HPDE6-E6E7 (cell line): ENCODE measurements at regions not wholly inside any gene's neighbourhood (a gene's known extent, or its start where the extent isn't known, plus 50 kb on each side); places are given as distances from the start of the nearest gene placed in this dataset.

Experiments
- DNase-seq: peaks from one replicate; pipeline ENCODE4 v3.0.0; 2011; ENCODE audit warnings: missing footprints; ENCODE audit errors: extremely low spot score

DNA sequence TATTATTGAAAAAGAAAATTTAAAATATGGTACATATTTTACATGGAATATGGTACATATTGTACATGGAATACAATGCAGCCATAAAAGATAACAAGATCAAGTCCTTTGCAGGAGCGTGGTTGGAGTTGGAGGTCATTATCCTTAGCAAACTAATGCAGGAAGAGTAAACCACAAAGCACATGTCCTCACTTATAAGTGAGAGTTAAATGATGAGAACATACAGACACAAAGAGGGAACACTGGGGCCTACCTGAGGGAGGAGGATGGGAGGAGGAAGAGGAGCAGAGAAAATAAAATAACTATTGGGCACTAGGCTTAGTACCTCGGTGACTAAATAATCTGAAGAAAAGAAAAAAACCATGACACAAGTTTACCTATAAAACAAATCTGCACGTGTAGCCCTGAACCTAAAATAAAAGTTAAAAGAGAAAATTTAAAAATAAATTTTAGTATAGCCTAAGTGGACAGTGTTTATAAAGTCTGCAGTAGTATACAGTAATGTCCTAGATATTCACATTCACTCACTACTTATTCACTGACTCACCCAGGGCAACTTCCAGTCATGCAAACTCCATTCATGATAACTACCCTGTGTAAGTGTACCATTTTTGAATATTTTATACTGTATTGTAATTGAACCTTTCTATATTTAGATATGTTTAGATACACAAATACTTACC is 204.4 kb downstream of the FAM76B start:
- DNase-seq, result no peak

GRCh38 chr11:95584589-95584988 is 205.0 kb downstream of the FAM76B start:
- DNase-seq, result no peak

DNA sequence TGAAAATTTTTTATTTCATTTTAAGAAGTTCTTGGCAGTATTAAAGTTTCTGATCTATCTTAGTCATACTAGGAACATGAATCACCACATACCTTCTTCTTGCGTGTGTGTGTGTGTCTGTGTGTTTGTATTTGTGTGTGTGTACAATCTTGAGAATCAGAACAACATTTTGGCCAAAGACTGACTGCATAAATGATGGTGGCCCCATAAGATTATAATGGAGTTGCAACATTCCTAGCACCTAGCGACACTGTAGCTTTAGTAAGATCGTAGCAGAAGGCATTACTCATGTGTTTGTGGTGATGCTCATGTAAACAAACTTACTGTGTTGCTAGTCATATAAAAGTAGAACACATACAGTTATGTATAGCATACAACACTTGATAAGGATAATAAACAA is 205.4 kb downstream of the FAM76B start:
- no peak for DNase-seq

DNA sequence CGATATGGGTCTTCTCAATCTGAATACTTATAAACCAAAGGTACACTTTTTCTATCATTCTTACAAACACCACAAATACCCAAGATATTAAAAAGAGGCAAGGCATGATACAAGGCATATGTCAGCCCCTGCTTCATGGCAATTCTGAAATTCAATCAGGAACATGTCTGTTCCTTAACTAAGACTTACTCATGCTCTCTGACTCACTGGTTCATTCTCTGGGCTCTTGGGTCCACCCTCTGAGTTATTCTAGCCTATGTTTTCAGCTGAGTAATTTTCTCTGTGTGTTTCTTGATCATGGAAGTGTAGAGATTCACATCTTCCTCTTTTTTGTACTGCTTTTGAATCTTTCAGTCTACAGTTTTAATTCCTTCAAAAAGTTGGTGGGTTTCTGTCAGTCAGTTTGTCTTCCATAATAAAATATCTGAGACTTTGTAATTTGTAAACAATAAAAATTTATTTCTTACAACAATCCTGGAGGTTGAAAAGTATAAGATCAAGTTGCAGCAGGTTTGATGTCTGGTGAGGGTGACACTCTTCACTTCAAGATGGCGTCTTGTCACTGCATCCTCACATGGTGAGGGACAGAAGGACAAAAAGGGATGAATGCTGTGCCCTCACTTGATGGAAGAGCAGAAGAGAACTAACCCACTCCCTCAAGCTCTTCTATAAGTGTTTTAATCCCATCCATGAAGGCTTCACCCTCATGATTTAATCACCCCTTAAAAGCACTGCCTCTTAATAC is 211.7 kb downstream of the FAM76B start:
- peak; percentile 82 for DNase-seq

DNA sequence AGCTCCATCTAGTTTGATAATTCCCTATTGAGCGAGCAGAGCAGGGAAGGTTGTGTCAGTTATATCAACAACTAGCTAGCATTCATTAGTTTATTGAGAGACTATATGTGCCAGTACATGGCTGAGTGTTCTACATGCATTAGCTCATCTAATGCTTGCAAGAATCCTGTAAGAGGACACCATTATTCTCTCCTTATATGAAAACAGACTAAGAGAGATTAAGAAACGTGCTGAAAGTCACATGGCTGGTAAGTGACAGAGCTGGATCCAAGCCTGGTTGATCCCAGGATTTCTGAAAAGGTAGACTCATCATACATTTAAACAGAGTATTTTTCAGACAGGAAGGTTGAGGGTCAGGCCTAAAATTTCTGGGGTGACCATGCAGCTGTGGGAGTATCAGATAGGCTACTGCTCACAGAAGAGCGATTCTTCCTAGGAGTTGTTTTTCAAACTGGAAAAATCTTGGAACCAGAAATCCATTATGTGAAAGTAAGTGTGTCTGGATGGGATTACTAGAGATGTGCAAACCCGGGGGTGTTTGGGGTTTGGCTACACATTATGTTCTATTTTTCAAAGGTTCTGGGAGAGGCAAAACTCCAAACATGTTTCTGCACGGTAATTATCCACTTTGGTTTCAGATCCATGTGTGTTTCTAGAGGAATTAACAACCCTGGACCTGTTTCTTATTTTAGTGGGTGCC is 213.3 kb downstream of the FAM76B start:
- no peak for DNase-seq

GRCh38 chr11:95575517-95575916 is 214.1 kb downstream of the FAM76B start:
- no peak for DNase-seq

- no peak for DNase-seq
Measured at GRCh38 chr11:95571718-95572260, 217.8 kb downstream of the FAM76B start.

DNA sequence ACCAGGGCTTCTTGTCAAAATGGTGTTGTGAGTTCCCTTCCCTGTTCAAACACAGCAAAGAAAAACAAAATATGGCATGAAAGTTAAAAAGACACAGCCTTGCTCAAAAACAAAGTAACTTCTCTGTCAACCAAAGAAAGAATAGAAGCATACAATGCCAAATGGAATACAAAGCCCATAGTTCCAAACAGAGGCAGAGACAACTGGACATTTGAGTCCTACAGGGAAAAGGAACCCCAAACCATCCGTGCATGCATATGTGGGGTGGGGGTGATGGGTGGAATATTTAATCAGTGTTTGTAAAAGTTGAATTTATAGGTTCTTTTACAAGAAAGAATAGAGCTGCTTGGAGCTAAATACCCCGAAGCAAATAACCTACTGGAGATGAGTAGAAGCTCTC is 218.7 kb downstream of the FAM76B start:
- no peak for DNase-seq

- DNase-seq, result no peak
Measured at GRCh38 chr11:95569207-95569606, 220.4 kb downstream of the FAM76B start.

- DNase-seq, result no peak
Measured at GRCh38 chr11:95568281-95568680, 221.3 kb downstream of the FAM76B start.

DNA sequence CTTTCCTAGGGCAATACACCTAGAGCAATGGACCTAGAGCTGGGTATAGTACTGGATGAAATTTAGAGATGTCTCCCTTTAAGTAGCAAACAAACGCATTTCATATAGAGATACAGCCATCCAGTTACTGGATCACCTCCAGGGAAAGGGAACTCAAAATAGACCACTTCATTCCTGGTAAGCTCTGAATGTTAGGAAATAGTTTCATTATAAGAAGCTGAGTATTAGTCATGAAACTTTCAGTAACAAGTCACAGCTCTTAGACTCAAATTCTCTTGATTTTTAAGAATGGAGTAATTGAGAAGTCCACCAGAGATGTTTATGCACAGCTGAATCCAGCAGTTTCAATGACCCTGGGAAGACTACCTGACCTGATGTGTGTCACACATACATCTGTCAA is 221.9 kb downstream of the FAM76B start:
- DNase-seq, result no peak

DNA sequence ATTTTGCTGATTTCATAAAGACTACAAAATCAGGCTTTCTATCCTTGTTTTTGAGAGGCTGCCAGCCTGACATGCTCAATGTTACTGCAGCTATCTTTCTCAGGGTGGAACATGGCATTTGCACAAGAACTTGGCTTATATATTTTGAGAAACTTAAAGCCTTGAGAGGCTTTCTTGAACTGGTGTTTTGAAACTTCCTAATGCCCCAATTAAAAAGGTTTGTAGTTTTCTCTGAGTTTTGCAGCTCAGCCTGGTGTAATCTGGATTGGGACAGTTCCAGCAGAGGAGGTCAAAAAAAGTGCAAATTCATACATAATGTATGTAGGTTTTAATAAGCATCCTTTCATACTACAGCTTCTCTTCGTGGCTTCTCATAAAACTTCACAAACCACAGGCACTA is 223.4 kb downstream of the FAM76B start:
- DNase-seq, result no peak

DNA sequence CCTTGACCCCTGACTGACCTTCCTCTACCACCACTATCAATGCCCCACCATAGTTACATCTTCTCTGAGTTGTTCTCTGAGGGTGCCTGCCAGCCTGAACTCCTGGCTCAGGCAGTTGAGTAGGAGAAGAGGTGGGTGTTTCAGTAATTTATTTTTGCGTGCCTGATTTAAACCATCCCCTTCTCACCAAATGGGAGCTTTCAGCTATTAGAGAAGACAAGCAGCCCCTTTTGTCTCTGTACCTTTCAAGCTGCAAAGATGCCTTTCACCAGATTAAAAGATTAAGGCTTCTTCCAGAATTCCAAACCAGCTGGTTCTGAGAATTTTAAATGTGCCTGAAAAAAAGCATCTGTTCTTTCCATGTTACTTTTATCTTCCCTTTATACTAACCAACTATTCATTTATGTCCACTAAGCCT is 223.8 kb downstream of the FAM76B start:
- no peak for DNase-seq

DNA sequence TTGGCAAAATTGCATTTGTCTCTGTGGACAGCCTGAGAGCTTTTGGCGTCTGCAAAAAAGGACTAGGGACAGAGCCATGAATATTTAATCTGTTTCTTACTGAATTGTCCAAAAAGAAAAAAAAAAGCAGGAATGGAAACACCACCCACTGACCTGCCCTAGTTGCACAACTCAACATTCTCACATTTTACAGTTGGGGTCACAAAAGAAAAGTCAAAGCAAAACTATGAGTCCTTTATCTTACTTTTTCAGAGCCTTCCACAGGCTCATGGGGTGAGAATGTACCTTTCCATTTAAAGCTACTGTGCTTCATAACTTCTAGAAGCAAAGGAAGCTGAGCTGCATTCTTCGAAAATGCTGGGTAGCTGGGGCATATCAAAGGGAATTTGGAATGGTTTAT is 225.7 kb downstream of the FAM76B start:
- DNase-seq, result no peak

DNA sequence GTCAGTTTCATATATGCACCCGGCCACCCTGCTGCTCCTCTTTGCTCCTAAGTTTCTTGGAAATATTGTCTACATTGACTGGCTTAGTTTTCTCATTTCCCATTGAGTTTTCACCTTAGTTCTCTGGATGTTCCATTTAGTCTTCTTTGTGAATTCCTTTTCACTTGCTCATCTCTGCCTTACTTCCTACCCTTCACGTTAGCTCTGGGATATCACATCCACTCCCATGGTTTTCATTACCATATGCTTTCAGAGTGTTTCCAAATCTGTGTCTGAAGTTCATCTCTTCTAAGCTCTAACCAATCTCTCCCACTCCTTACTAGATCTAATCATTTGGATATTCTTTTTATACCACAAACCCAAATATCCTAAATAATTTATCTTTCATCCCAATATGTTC is 226.4 kb downstream of the FAM76B start:
- no peak for DNase-seq

- DNase-seq, result no peak
Measured at GRCh38 chr11:95562196-95562921, 227.2 kb downstream of the FAM76B start.

- DNase-seq, result no peak
Measured at GRCh38 chr11:95559899-95560298, 229.7 kb downstream of the FAM76B start.

- DNase-seq, result no peak
Measured at GRCh38 chr11:95557376-95557775, 232.2 kb downstream of the FAM76B start.

DNA sequence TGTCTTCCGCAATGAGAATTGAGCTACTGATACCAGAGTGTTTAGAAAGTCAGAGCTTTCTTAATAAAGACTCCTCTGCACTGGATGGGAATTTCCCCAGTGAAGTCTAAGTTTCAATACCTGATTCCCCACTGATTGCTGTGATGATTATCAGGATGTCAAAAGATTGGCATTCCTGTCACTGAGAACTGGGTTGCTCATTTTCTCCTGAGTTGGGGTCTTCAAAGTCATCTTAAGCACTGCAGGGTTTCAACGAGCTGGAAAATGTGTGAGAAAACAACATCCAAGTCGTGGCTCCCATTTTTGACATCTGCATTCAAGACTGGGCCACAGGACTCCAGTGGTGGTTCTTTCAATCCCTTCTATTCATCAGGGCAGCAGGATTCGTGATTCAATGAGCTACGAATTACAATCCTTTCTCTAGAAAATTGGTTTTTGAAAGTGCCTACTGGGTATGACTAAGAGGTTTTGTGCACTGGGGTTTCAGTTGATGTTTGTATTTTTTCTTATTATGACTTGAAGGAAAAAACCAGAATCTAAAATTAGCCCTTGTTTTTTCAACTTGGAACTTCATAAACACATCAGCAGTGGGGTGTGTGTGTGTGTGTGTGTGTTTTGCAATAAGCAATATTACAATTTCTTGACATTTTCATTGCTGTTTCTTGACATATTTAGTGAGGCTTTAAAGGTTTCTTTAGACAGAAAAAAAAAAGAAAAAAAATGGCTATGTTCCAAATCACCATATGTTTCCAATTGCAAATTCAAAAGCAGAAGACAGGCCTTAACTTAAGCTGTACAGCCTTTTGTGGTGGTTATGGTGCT is 233.0 kb downstream of the FAM76B start:
- DNase-seq, result no peak

DNA sequence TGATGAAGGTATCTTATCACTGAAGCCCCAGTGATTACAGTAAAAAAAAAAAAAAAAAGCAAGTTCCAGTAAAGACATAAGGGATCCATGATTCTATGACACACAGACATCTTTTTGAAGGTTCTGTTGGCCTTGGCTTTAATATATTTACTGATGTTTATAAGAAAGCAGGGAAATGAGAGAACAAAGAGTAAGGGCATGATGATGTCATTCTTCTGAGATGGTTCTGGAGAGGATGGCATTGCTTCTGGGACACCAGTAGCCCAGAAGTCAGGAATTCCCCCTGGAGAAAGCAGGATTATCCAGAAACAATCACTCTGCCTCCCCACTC is 233.6 kb downstream of the FAM76B start:
- no peak for DNase-seq

DNA sequence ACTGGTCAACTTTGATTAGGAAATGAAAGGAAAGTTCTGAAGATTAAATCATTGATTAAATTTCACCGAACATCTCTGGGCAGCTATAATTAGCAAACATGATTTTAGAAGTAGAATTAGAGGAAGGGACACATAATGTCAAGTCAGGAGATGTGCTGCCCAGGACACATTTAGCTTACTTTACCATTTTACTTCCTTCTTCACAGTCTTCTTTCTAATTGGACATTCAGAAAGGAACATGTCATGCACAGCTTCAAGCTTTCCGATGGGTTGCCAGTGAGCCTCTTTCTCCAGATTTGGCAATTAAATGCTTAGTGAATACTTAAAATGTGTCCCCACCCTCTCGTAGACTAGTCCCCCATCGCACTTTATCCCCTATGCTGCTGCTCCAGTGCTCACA is 234.7 kb downstream of the FAM76B start:
- DNase-seq, result no peak
